ENCODE measurements at regions not wholly inside any gene's neighbourhood (a gene's known extent, or its start where the extent isn't known, plus 50 kb on each side); places are given as distances from the start of the nearest gene placed in this dataset.

DNA sequence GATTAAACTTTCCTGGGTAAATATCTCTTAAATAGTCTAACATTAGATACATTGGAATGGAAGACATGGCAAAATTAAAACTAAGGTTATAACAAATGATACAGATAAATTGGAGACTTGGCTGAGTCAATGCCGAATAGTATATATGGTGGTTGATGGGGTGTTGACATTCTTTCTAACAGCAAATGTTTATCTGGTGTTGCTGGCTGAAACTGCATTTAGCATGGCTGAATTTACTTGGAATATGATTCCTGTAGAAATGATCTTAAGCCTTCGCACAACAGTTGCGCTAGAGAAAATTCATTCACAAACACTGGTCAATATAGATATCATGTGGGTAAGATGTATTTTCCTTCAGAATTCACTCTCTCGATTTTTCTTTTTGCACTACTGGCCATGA lies 646.0 kb upstream of the CXADR start:
- no peak for TF ChIP-seq CTCF (IDR thresholded peaks at IDR 0.05; ENCODE audit: low read length, missing control alignments)
- DNase-seq (ENCODE audit: low read depth): no peak
- H3K4me3 ChIP-seq (replicated peaks; ENCODE audit: low read depth, low read length): no peak overlapping the region

- DNase-seq (ENCODE audit: low read depth): peak; percentile 61
- no peak overlapping the region for H3K4me3 ChIP-seq (replicated peaks; ENCODE audit: low read depth, low read length)
- TF ChIP-seq CTCF (IDR thresholded peaks at IDR 0.05; ENCODE audit: low read length, missing control alignments): no peak
Measured at GRCh38 chr21:16870103-16870502, 642.7 kb upstream of the CXADR start.

- H3K4me3 ChIP-seq (replicated peaks; ENCODE audit: low read depth, low read length): no peak overlapping the region
- no peak for TF ChIP-seq CTCF (IDR thresholded peaks at IDR 0.05; ENCODE audit: low read length, missing control alignments)
- DNase-seq (ENCODE audit: low read depth): no peak
Measured at GRCh38 chr21:16872616-16873015, 640.2 kb upstream of the CXADR start.

GRCh38 chr21:16873176-16873575 lies 639.7 kb upstream of the CXADR start:
- H3K4me3 ChIP-seq (replicated peaks; ENCODE audit: low read depth, low read length): no peak overlapping the region
- no peak for DNase-seq (ENCODE audit: low read depth)
- no peak for TF ChIP-seq CTCF (IDR thresholded peaks at IDR 0.05; ENCODE audit: low read length, missing control alignments)

GRCh38 chr21:16873596-16873995 lies 639.2 kb upstream of the CXADR start:
- H3K4me3 ChIP-seq (replicated peaks; ENCODE audit: low read depth, low read length): no peak overlapping the region
- no peak for DNase-seq (ENCODE audit: low read depth)
- TF ChIP-seq CTCF (IDR thresholded peaks at IDR 0.05; ENCODE audit: low read length, missing control alignments): no peak

GRCh38 chr21:16879479-16879878 lies 633.4 kb upstream of the CXADR start:
- DNase-seq (ENCODE audit: low read depth): no peak
- TF ChIP-seq CTCF (IDR thresholded peaks at IDR 0.05; ENCODE audit: low read length, missing control alignments): no peak
- H3K4me3 ChIP-seq (replicated peaks; ENCODE audit: low read depth, low read length): no peak overlapping the region

GRCh38 chr21:16891821-16892220 lies 621.0 kb upstream of the CXADR start:
- TF ChIP-seq CTCF (IDR thresholded peaks at IDR 0.05; ENCODE audit: low read length, missing control alignments): no peak
- H3K4me3 ChIP-seq (replicated peaks; ENCODE audit: low read depth, low read length): no peak overlapping the region
- DNase-seq (ENCODE audit: low read depth): peak; percentile 95

Data from fibroblast of pulmonary artery (primary cell).